Right lobe of liver (tissue), 4 donors: ENCODE measurements at regions not wholly inside any gene's neighbourhood (a gene's known extent, or its start where the extent isn't known, plus 50 kb on each side); places are given as distances from the start of the nearest gene placed in this dataset.

Experiments
- POLR2A ChIP-seq: fragments of 450-650 bp; IDR thresholded peaks from one replicate; pipeline ENCODE4 v1.6.1; 2017; ENCODE audit warnings: antibody characterized with exemption, mild to moderate bottlenecking
- TF ChIP-seq, protein P1 (sequence below), 4 donors: fragments of 200-600 bp in 3 of 4; fragments of 450-650 bp in 1 of 4; IDR thresholded peaks; one replicate each; pipeline versions ENCODE4 v1.5.1 to v1.8.0; 2016 to 2022; ENCODE audit warnings: antibody characterized with exemption in 4 of 4, mild to moderate bottlenecking in 2 of 4
- donor health status: DM: no; HTN: no; CAD: no.
- donor health status: DM: no; HTN: no; CAD: no.
- donor health status: DM: no; HTN: yes; CAD: no.

GRCh38 chr6:45772886-45773495 is 242.7 kb downstream of the CLIC5 start:
- TF ChIP-seq, protein P1, sequence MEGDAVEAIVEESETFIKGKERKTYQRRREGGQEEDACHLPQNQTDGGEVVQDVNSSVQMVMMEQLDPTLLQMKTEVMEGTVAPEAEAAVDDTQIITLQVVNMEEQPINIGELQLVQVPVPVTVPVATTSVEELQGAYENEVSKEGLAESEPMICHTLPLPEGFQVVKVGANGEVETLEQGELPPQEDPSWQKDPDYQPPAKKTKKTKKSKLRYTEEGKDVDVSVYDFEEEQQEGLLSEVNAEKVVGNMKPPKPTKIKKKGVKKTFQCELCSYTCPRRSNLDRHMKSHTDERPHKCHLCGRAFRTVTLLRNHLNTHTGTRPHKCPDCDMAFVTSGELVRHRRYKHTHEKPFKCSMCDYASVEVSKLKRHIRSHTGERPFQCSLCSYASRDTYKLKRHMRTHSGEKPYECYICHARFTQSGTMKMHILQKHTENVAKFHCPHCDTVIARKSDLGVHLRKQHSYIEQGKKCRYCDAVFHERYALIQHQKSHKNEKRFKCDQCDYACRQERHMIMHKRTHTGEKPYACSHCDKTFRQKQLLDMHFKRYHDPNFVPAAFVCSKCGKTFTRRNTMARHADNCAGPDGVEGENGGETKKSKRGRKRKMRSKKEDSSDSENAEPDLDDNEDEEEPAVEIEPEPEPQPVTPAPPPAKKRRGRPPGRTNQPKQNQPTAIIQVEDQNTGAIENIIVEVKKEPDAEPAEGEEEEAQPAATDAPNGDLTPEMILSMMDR (IDR thresholded peaks at IDR 0.05), result no peak
- TF ChIP-seq POLR2A, result no peak
